ENCODE measurements at regions not wholly inside any gene's neighbourhood (a gene's known extent, or its start where the extent isn't known, plus 50 kb on each side); places are given as distances from the start of the nearest gene placed in this dataset.

- DNase-seq (ENCODE audit: low spot score in 2 of 2), result no peak
- intact Hi-C loops (cut with DNase I; ENCODE audit: low total_unique reads), result no loop called here
- TF ChIP-seq, protein P1, sequence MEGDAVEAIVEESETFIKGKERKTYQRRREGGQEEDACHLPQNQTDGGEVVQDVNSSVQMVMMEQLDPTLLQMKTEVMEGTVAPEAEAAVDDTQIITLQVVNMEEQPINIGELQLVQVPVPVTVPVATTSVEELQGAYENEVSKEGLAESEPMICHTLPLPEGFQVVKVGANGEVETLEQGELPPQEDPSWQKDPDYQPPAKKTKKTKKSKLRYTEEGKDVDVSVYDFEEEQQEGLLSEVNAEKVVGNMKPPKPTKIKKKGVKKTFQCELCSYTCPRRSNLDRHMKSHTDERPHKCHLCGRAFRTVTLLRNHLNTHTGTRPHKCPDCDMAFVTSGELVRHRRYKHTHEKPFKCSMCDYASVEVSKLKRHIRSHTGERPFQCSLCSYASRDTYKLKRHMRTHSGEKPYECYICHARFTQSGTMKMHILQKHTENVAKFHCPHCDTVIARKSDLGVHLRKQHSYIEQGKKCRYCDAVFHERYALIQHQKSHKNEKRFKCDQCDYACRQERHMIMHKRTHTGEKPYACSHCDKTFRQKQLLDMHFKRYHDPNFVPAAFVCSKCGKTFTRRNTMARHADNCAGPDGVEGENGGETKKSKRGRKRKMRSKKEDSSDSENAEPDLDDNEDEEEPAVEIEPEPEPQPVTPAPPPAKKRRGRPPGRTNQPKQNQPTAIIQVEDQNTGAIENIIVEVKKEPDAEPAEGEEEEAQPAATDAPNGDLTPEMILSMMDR (IDR thresholded peaks at IDR 0.05), result no peak
- TF ChIP-seq POLR2AphosphoS5 (IDR thresholded peaks at IDR 0.05), result no peak
- TF ChIP-seq POLR2A (IDR thresholded peaks at IDR 0.05), result no peak
Observed at GRCh38 chr5:114744406-114744805, 382.5 kb downstream of the KCNN2 start.

GRCh38 chr5:114734238-114734637, 372.4 kb downstream of the KCNN2 start:
- H3K36me3 ChIP-seq, result no peaks in the 10 kb centered on the region
- H3K4me1 ChIP-seq, result no peaks in the 10 kb centered on the region
- TF ChIP-seq POLR2A (IDR thresholded peaks at IDR 0.05), result no peak
- TF ChIP-seq, protein P1 (IDR thresholded peaks at IDR 0.05), result no peak
- H3K9me3 ChIP-seq, result no peaks in the 10 kb centered on the region
- no peak for DNase-seq (ENCODE audit: low spot score in 2 of 2)
- intact Hi-C loops (cut with DNase I; ENCODE audit: low total_unique reads), result no loop called here
- no peaks in the 10 kb centered on the region for H3K27me3 ChIP-seq
- H3K27ac ChIP-seq, result no peak overlapping the region
- no peak overlapping the region for H3K4me3 ChIP-seq

More at GRCh38 chr5:114744406-114744805, 382.5 kb downstream of the KCNN2 start:
- no peaks in the 10 kb centered on the region for H3K27me3 ChIP-seq
- no peak overlapping the region for H3K4me3 ChIP-seq
- H3K36me3 ChIP-seq, result no peaks in the 10 kb centered on the region
- H3K4me1 ChIP-seq, result no peaks in the 10 kb centered on the region
- H3K27ac ChIP-seq, result no peak overlapping the region
- H3K9me3 ChIP-seq, result no peaks in the 10 kb centered on the region

- Histone ChIP-seq H3K4me3 (no peak overlapping the region), H3K27ac (no peak overlapping the region), H3K27me3 (no peaks in the 10 kb centered on the region), H3K9me3 (no peaks in the 10 kb centered on the region), H3K36me3 (no peaks in the 10 kb centered on the region), H3K4me1 (no peaks in the 10 kb centered on the region)
- DNase-seq (ENCODE audit: low spot score in 2 of 2), result no peak
- intact Hi-C loops (cut with DNase I; ENCODE audit: low total_unique reads), result no loop called here
- TF ChIP-seq POLR2A (IDR thresholded peaks at IDR 0.05) (no peak), POLR2AphosphoS5 (IDR thresholded peaks at IDR 0.05) (no peak)
- TF ChIP-seq, protein P1 (IDR thresholded peaks at IDR 0.05), result no peak
Observed at GRCh38 chr5:114729986-114730385, 368.1 kb downstream of the KCNN2 start.

DNA sequence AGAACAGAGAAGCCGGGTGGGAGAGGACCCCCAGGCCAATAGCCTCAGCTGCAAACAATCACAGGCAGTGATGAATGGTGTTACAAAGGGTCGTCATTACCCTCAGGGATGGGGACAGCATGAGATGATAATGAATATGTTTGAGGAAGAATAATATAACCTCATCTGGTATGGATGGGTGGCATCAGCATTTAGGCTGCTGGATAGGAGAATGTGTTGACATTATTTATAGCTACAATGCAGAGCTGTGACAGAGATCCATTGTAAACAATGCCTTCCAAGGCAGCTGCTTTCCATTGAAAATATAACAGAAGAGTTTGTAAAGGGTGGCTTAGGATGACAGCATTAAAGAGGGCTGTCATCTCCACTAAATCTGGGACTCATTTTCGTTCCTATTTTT, 365.5 kb downstream of the KCNN2 start:
- Histone ChIP-seq H3K27me3 (no peaks in the 10 kb centered on the region), H3K9me3 (peaks cover 0 to 5% of the 10 kb centered on the region in 2 donors), H3K27ac (no peak overlapping the region), H3K4me1 (no peaks in the 10 kb centered on the region), H3K36me3 (no peaks in the 10 kb centered on the region), H3K4me3 (no peak overlapping the region)
- TF ChIP-seq POLR2A (IDR thresholded peaks at IDR 0.05) (no peak), POLR2AphosphoS5 (IDR thresholded peaks at IDR 0.05) (no peak)
- TF ChIP-seq, protein P1 (IDR thresholded peaks at IDR 0.05), result no peak
- intact Hi-C loops (cut with DNase I; ENCODE audit: low total_unique reads), result no loop called here
- DNase-seq (ENCODE audit: low spot score in 2 of 2), result no peak

DNA sequence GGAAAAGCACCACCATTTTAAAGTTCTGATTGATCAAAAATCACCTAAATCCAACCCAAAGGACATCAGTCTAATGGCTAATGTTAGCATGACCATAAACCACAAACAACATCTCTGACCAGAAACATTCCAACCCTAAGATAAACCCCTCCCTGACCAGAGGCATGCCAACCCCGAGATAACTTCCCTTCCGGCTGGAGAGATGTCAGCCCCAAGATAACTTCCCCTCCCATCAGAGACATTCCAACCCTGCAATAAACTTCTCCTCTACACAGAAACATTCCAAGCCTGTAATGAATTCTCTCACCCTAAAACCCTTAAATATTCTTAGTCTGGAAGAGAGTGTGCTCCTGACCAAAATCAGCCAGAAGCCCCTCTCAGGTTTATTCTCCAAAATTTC, 364.3 kb downstream of the KCNN2 start:
- Histone ChIP-seq H3K36me3 (no peaks in the 10 kb centered on the region), H3K27me3 (no peaks in the 10 kb centered on the region), H3K9me3 (peaks cover 0 to 9% of the 10 kb centered on the region in 2 donors), H3K4me1 (no peaks in the 10 kb centered on the region), H3K4me3 (no peak overlapping the region), H3K27ac (no peak overlapping the region)
- intact Hi-C loops (cut with DNase I; ENCODE audit: low total_unique reads), result no loop called here
- TF ChIP-seq POLR2AphosphoS5 (IDR thresholded peaks at IDR 0.05) (no peak), POLR2A (IDR thresholded peaks at IDR 0.05) (no peak)
- TF ChIP-seq, protein P1 (IDR thresholded peaks at IDR 0.05), result no peak
- no peak for DNase-seq (ENCODE audit: low spot score in 2 of 2)

Data from breast epithelium (tissue), 4 donors.